ENCODE measurements at regions not wholly inside any gene's neighbourhood (a gene's known extent, or its start where the extent isn't known, plus 50 kb on each side); places are given as distances from the start of the nearest gene placed in this dataset.

DNA sequence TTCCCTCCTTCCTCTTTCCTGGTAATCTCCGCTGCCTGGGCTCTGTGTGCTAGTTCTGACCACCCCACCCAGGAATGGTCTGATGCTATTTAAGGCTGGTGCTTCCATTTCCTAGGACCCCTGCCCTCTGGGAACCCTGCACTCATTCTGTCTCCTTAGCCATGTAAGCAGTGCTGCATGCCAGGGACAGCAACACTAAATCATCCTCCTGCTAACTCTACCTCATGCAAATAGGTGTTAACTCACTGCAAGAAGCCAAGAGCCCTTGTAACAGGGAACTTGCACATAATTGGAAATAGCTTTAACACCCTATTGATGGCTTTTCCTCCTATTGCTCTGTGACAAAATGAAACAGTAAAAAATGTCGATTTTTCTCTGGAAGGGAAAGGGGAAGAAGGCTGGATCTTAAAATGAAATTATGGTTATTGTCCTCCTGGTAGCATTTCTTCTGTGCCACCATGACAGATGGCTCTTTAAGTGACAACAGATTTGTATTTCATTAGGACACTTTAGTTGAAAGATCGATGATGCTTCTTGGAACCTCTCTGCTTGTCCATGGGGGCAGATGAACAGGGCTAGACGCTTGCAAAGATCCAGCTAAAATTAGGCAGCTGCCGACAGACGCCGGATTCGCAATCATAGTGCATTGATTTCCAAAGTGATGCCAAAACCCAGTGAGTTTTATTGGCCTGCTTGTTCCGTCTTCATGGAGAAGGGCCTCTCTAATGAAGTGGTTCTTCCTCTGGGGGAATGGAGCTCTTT, 551.7 kb downstream of the MATN1 start:
- Histone ChIP-seq H3K36me3 (ENCODE audit: insufficient read depth) (no peaks in the 10 kb centered on the region), H3K4me1 (ENCODE audit: low read depth, poor library complexity, severe bottlenecking) (no peaks in the 10 kb centered on the region), H3K4me2 (no peak overlapping the region), H3K4me3 (IDR thresholded peaks at IDR 0.05; ENCODE audit: insufficient read depth, low read depth, low read length) (no peak overlapping the region), H4K20me1 (ENCODE audit: insufficient read depth) (no peaks in the 10 kb centered on the region), H3K9ac (no peak overlapping the region), H3K27ac (no peak overlapping the region), H3K79me2 (ENCODE audit: insufficient read depth, low read depth) (no peaks in the 10 kb centered on the region), H3K27me3 (ENCODE audit: insufficient read depth, low read depth) (peaks cover 11% of the 10 kb centered on the region; the same call in 1 of the 2 replicates), H2AFZ (ENCODE audit: low read depth) (no peak overlapping the region)
- TF ChIP-seq, protein P1, sequence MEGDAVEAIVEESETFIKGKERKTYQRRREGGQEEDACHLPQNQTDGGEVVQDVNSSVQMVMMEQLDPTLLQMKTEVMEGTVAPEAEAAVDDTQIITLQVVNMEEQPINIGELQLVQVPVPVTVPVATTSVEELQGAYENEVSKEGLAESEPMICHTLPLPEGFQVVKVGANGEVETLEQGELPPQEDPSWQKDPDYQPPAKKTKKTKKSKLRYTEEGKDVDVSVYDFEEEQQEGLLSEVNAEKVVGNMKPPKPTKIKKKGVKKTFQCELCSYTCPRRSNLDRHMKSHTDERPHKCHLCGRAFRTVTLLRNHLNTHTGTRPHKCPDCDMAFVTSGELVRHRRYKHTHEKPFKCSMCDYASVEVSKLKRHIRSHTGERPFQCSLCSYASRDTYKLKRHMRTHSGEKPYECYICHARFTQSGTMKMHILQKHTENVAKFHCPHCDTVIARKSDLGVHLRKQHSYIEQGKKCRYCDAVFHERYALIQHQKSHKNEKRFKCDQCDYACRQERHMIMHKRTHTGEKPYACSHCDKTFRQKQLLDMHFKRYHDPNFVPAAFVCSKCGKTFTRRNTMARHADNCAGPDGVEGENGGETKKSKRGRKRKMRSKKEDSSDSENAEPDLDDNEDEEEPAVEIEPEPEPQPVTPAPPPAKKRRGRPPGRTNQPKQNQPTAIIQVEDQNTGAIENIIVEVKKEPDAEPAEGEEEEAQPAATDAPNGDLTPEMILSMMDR (conservative IDR thresholded peaks at IDR 0.05; ENCODE audit: low read depth, low read length) = no peak

GRCh38 chr1:30169269-30169668, 554.1 kb downstream of the MATN1 start:
- H3K27ac ChIP-seq = no peak overlapping the region
- H3K36me3 ChIP-seq (ENCODE audit: insufficient read depth) = no peaks in the 10 kb centered on the region
- H3K79me2 ChIP-seq (ENCODE audit: insufficient read depth, low read depth) = no peaks in the 10 kb centered on the region
- H3K4me2 ChIP-seq = no peak overlapping the region
- TF ChIP-seq, protein P1 (conservative IDR thresholded peaks at IDR 0.05; ENCODE audit: low read depth, low read length) = no peak
- H3K9ac ChIP-seq = no peak overlapping the region
- H2AFZ ChIP-seq (ENCODE audit: low read depth) = no peak overlapping the region
- H3K4me3 ChIP-seq (IDR thresholded peaks at IDR 0.05; ENCODE audit: insufficient read depth, low read depth, low read length) = no peak overlapping the region
- H3K27me3 ChIP-seq (ENCODE audit: insufficient read depth, low read depth) = peaks cover 14% of the 10 kb centered on the region; the same call in 1 of the 2 replicates
- no peaks in the 10 kb centered on the region for H4K20me1 ChIP-seq (ENCODE audit: insufficient read depth)
- no peaks in the 10 kb centered on the region for H3K4me1 ChIP-seq (ENCODE audit: low read depth, poor library complexity, severe bottlenecking)

- peaks cover 16% of the 10 kb centered on the region; the same call in 1 of the 2 replicates for H3K27me3 ChIP-seq (ENCODE audit: insufficient read depth, low read depth)
- H3K9ac ChIP-seq = no peak overlapping the region
- no peaks in the 10 kb centered on the region for H4K20me1 ChIP-seq (ENCODE audit: insufficient read depth)
- no peak overlapping the region for H3K27ac ChIP-seq
- H3K4me1 ChIP-seq (ENCODE audit: low read depth, poor library complexity, severe bottlenecking) = no peaks in the 10 kb centered on the region
- H3K79me2 ChIP-seq (ENCODE audit: insufficient read depth, low read depth) = no peaks in the 10 kb centered on the region
- no peaks in the 10 kb centered on the region for H3K36me3 ChIP-seq (ENCODE audit: insufficient read depth)
- H3K4me3 ChIP-seq (IDR thresholded peaks at IDR 0.05; ENCODE audit: insufficient read depth, low read depth, low read length) = no peak overlapping the region
- no peak overlapping the region for H3K4me2 ChIP-seq
- H2AFZ ChIP-seq (ENCODE audit: low read depth) = no peak overlapping the region
- TF ChIP-seq, protein P1 (conservative IDR thresholded peaks at IDR 0.05; ENCODE audit: low read depth, low read length) = no peak
Observed at GRCh38 chr1:30166174-30166573, 557.2 kb downstream of the MATN1 start.

DNA sequence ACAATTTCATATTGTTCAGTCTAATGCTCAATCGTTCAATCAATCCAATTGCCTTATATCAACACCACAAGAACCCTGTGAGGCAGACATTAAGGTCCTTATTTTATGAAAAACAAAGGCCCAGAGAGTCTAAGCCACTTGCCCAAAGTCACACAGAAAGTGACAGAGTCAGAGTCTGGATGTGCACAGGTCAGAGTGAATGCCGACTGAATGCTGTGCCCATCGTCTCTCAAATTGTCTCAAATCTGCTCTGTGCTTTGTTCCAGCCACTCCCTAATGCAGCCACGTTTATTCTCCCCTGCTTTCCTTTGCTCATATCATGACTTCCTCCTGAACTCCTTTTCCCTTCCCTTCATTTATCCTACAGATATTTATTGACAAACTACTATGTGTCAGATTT, 558.3 kb downstream of the MATN1 start:
- Histone ChIP-seq H3K4me1 (ENCODE audit: low read depth, poor library complexity, severe bottlenecking) (no peaks in the 10 kb centered on the region), H2AFZ (ENCODE audit: low read depth) (no peak overlapping the region), H3K36me3 (ENCODE audit: insufficient read depth) (no peaks in the 10 kb centered on the region), H4K20me1 (ENCODE audit: insufficient read depth) (no peaks in the 10 kb centered on the region), H3K27me3 (ENCODE audit: insufficient read depth, low read depth) (peaks cover 16% of the 10 kb centered on the region; the same call in 1 of the 2 replicates), H3K4me2 (no peak overlapping the region), H3K27ac (no peak overlapping the region), H3K4me3 (IDR thresholded peaks at IDR 0.05; ENCODE audit: insufficient read depth, low read depth, low read length) (no peak overlapping the region), H3K79me2 (ENCODE audit: insufficient read depth, low read depth) (no peaks in the 10 kb centered on the region), H3K9ac (no peak overlapping the region)
- TF ChIP-seq, protein P1 (conservative IDR thresholded peaks at IDR 0.05; ENCODE audit: low read depth, low read length) = no peak

All from KMS-11 (cell line).